HCT116 (cell line): ENCODE measurements at regions not wholly inside any gene's neighbourhood (a gene's known extent, or its start where the extent isn't known, plus 50 kb on each side); places are given as distances from the start of the nearest gene placed in this dataset.

Source experiments
- ATAC-seq: fragments of 200-7000 bp; cut with Tn5 transposase; 2 replicates; pipeline ENCODE4 v1.9.1; 2020; ENCODE audit warnings: mild to moderate bottlenecking, moderate library complexity
- BruUV-seq: library from RNA; stranded (reverse); fragments of 400-500 nt; replicated peaks from 2 replicates; lab custom pipeline; 2021; lab: Mats Ljungman, UMichigan
- CTCF ChIA-PET: fragments of 300-600 bp; sonication (Branson Sonifier 250); formaldehyde crosslinking; loops from one replicate; lab custom pipeline; 2021; ENCODE audit warnings: antibody characterized with exemption; lab: Charles Lee
- POLR2A ChIA-PET: fragments of 300-600, 350-600 bp; sonication (Branson Sonifier 250); formaldehyde crosslinking; loops from one replicate; lab custom pipeline; 2021; ENCODE audit warnings: antibody characterized with exemption; lab: Charles Lee
- RAD21 ChIA-PET, 2 experiments: fragments of 300-600 bp; sonication (Branson Sonifier 250); formaldehyde crosslinking; loops; one replicate each; lab custom pipeline; 2023; ENCODE audit warnings: low total read pairs in 2 of 2; ENCODE audit not compliant: uncharacterized antibody in 2 of 2, unreplicated experiment in 2 of 2, low non-redundant PET in 1 of 2; lab: Charles Lee
- DNase-seq: peaks from one replicate; pipeline ENCODE4 v3.0.0-alpha.2; 2010; ENCODE audit warnings: low read depth, low spot score
- H2AFZ ChIP-seq: fragments of 200-600 bp; shearing (Covaris generic), sonication (generic); 2 replicates; pipeline ENCODE4 v1.6.1; 2017; ENCODE audit warnings: low read depth, mixed run types, mixed read lengths, antibody characterized with exemption, low read length; ENCODE audit not compliant: poor library complexity, severe bottlenecking
- H3K27ac ChIP-seq: 2 replicates; pipeline ENCODE4 v1.5.1; 2012; ENCODE audit warnings: low read depth, low read length
- H3K27me3 ChIP-seq: fragments of 200-600 bp; sonication (generic); 2 replicates; pipeline ENCODE4 v1.6.1; 2016; ENCODE audit warnings: mixed run types, low read length, mixed read lengths; ENCODE audit not compliant: insufficient read depth
- H3K36me3 ChIP-seq, 2 experiments: fragments of 200-500 bp in 1 of 2; fragments of 200-600 bp in 1 of 2; sonication (Bioruptor generic) in 1 of 2; sonication (generic) in 1 of 2; 2 replicates each; pipeline versions ENCODE4 v1.5.1 to v1.6.1; 2014 to 2016; ENCODE audit warnings: low read length in 2 of 2, inconsistent platforms in 1 of 2, mixed read lengths in 1 of 2, mixed run types in 1 of 2; ENCODE audit not compliant: insufficient read depth in 2 of 2, control insufficient read depth in 1 of 2
- H3K4me1 ChIP-seq, 2 experiments: fragments of 200-600 bp in 1 of 2; sonication (generic) in 1 of 2; 2 replicates each; pipeline versions ENCODE4 v1.5.1 to v1.6.1; 2012 to 2017; ENCODE audit warnings: low read length in 2 of 2, inconsistent platforms in 1 of 2, mild to moderate bottlenecking in 1 of 2, mixed read lengths in 1 of 2, mixed run types in 1 of 2, moderate library complexity in 1 of 2; ENCODE audit not compliant: insufficient read depth in 2 of 2, control insufficient read depth in 1 of 2
- H3K4me2 ChIP-seq: fragments of 200-600 bp; sonication (generic); 2 replicates; pipeline ENCODE4 v1.6.1; 2017; ENCODE audit warnings: mixed run types, low read length, mixed read lengths
- H3K4me3 ChIP-seq, 2 experiments: fragments of 200-600 bp in 1 of 2; sonication (generic) in 1 of 2; replicated peaks in 1 of 2; 2 replicates each; pipeline ENCODE4 v1.5.1; 2011 to 2016; ENCODE audit warnings: low read length in 2 of 2, control low read depth in 1 of 2, low read depth in 1 of 2, mild to moderate bottlenecking in 1 of 2, mixed read lengths in 1 of 2, mixed run types in 1 of 2
- H3K79me2 ChIP-seq: fragments of 200-600 bp; sonication (generic); 2 replicates; pipeline ENCODE4 v1.6.1; 2017; ENCODE audit warnings: mild to moderate bottlenecking, mixed run types, low read length, moderate library complexity, mixed read lengths; ENCODE audit not compliant: insufficient read depth
- H3K9ac ChIP-seq: fragments of 200-600 bp; sonication (generic); 2 replicates; pipeline ENCODE4 v1.6.1; 2016; ENCODE audit warnings: low read length, mixed read lengths
- H3K9me2 ChIP-seq: fragments of 200-600 bp; sonication (generic), shearing (Covaris generic); 2 replicates; pipeline ENCODE4 v1.6.1; 2017; ENCODE audit warnings: mixed run types, mild to moderate bottlenecking, moderate library complexity; ENCODE audit not compliant: insufficient read depth
- H3K9me3 ChIP-seq, 2 experiments: fragments of 200-500 bp in 1 of 2; fragments of 200-600 bp in 1 of 2; sonication (Bioruptor generic) in 1 of 2; sonication (generic) in 1 of 2; 2 replicates each; pipeline ENCODE4 v1.6.1; 2014 to 2017; ENCODE audit warnings: low read length in 2 of 2, mixed read lengths in 2 of 2, inconsistent platforms in 1 of 2, low read depth in 1 of 2, mild to moderate bottlenecking in 1 of 2, mixed run types in 1 of 2, moderate library complexity in 1 of 2; ENCODE audit not compliant: control insufficient read depth in 1 of 2, insufficient read depth in 1 of 2
- H4K20me1 ChIP-seq: fragments of 200-600 bp; sonication (generic), shearing (Covaris generic); 2 replicates; pipeline ENCODE4 v1.6.1; 2017; ENCODE audit warnings: mixed run types, mild to moderate bottlenecking, moderate library complexity; ENCODE audit not compliant: insufficient read depth
- SRF ChIP-seq: IDR thresholded peaks from 2 replicates; pipeline ENCODE4 v1.6.1; 2012; ENCODE audit warnings: low read depth
- intact Hi-C: fragments of 100-400 bp; cut with micrococcal nuclease; formaldehyde crosslinking; loops from 2 replicates; pipeline ENCODE4 v1.10.0; 2022
- TF ChIP-seq, protein P1 (sequence below): IDR thresholded peaks from 2 replicates; pipeline ENCODE4 v1.6.1; 2012

- BruUV-seq: no TSS peak
- Histone ChIP-seq H3K36me3 (no peaks in the 10 kb centered on the region), H4K20me1 (no peaks in the 10 kb centered on the region), H3K79me2 (no peaks in the 10 kb centered on the region), H3K9me2 (no peaks in the 10 kb centered on the region), H3K4me1 (no peaks in the 10 kb centered on the region), H3K9me3 (no peaks in the 10 kb centered on the region), H2AFZ (no peak overlapping the region), H3K27ac (no peak overlapping the region), H3K27me3 (no peaks in the 10 kb centered on the region)
- no peak for ATAC-seq
- intact Hi-C loops: no loop called here
- TF ChIP-seq, protein P1, sequence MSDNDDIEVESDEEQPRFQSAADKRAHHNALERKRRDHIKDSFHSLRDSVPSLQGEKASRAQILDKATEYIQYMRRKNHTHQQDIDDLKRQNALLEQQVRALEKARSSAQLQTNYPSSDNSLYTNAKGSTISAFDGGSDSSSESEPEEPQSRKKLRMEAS: no peak
- TF ChIP-seq, all 23 proteins: peak for 0
- ChIA-PET POLR2A (no interaction called here), CTCF (no interaction called here), RAD21 (no interaction called here)
- Histone ChIP-seq H3K4me2 (no peak overlapping the region), H3K4me3 (no peak overlapping the region), H3K9ac (no peak overlapping the region)
- no peak for DNase-seq
These were observed 1127.8 kb upstream of the PRKX start for GRCh38 chrX:4841216-4841745.

GRCh38 chrX:4831574-4831973, 1118.1 kb upstream of the PRKX start:
- POLR2A ChIA-PET: no interaction called here
- CTCF ChIA-PET: no interaction called here
- RAD21 ChIA-PET: no interaction called here
- no peak for ATAC-seq
- Histone ChIP-seq H3K36me3 (no peaks in the 10 kb centered on the region), H3K4me1 (no peaks in the 10 kb centered on the region), H3K4me3 (no peak overlapping the region), H3K27me3 (no peaks in the 10 kb centered on the region), H3K4me2 (no peak overlapping the region), H3K9me2 (no peaks in the 10 kb centered on the region), H3K79me2 (no peaks in the 10 kb centered on the region), H3K9ac (no peak overlapping the region), H4K20me1 (no peaks in the 10 kb centered on the region), H2AFZ (no peak overlapping the region), H3K9me3 (no peaks in the 10 kb centered on the region; a peak in 1 of 4 replicates), H3K27ac (no peak overlapping the region)
- DNase-seq: no peak
- TF ChIP-seq SRF: no peak
- intact Hi-C loops: no loop called here
- no TSS peak for BruUV-seq
